Forelimb muscle (tissue), 1 donor: ENCODE measurements at regions not wholly inside any gene's neighbourhood (a gene's known extent, or its start where the extent isn't known, plus 50 kb on each side); places are given as distances from the start of the nearest gene placed in this dataset.

ENCODE experiments used
- DNase-seq: peaks from one replicate; pipeline ENCODE4 v3.0.0-alpha.2; 2013; ENCODE audit warnings: low read depth

- DNase-seq, result no peak
Observed at GRCh38 chr13:99860745-99861144, 110.8 kb downstream of the ZIC5 start.

- DNase-seq, result no peak
Observed at GRCh38 chr13:99859178-99860177, 112.1 kb downstream of the ZIC5 start.

DNA sequence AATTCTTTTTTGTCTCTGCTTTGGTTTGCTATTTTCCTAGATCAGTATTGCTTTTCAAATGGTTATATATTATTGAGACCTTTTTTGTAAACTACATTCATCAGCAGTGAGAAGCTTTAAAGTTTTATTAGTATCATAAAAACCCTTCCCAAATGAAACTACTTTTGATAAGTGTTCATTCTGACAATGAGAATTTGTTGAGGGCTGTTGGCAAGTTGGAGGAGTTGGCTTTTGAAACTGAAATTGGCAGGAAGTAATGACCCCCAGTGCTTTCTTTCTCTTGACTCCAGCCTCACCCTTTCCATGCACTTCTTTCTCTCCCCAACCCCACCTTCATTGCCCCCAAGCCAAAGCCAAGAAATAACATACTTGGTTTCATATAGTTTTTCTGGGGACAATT is 113.8 kb downstream of the ZIC5 start:
- no peak for DNase-seq

- no peak for DNase-seq
Observed at GRCh38 chr13:99855526-99856420, 115.8 kb downstream of the ZIC5 start.

DNA sequence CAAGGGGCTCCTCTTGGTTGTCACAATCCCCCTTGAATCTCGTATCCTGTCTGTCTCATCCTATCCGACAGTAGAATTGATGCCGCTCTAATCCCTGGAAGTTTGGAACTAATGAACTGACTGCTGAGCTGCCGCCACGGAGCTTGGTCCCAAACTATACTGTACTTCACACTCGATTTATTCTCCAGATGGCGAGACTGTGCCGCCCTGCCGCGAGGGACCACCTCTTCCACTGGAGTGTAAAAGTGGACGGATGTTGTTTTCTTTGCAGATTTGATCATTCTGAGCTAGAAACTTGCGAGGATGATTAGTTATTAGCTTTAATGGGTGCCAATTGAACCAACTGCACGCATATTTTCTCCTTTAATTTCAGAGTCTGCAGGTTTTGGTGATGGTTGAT is 117.2 kb downstream of the ZIC5 start:
- no peak for DNase-seq

GRCh38 chr13:99847318-99847750 is 124.2 kb downstream of the ZIC5 start:
- DNase-seq, result no peak

- DNase-seq, result no peak
Observed at GRCh38 chr13:99845161-99845874, 126.2 kb downstream of the ZIC5 start.

DNA sequence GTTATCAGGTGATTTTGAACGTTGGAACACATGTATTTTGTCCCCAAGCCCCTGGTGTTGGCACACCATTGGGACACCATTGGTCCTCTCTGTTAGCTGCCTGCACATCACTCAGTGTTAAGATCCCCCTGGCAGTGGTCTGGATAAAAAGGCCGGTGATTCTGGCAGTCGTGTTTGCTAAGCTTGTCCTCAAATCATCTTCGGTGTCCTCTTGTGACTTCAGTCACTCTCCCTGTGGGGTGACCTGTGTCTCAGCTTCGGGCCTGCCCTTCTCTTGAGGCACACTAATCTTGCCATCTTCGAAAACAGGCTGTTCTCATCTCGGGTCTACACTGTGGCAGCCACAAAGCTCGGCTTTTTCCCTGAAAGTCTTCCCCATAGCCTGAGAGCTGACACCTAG is 127.1 kb downstream of the ZIC5 start:
- DNase-seq, result no peak

DNA sequence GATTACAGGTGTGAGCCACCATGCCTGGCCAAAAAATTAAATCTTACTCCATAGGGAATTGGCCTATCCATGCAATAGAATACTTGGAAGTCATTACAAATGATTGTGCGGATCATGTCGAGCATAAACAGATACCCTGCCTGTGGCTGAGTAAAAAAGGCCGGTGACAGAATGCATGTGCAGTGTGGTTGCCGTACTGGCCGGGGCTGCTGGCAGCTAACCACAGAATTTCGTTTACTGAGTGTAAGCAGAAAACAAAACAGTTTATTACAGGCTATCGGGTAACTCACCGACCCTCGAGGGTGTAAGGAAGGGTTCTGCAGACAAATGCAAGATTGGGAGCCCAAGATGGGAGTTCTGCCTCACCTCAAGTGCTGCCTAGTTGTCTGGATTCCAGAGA is 127.7 kb downstream of the ZIC5 start:
- DNase-seq, result no peak

DNA sequence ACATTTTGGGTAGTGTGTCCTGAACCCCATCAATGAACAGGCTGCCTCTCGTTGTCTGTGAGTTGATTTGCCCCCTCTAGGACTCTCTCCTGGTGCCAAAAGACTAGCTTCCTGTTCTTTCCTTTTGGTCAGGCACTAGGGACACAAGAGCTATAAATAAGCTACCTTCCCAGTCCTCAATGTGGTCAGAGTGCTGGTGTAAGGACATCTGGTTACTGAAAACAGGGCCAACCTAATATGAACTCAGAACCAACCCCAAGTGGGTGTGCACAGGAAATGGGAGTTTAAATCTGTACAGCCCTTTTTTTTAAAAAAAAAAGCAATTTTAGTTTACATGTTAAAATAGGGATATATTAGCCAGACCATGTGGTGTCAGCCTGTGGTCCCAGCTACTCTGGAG is 129.2 kb downstream of the ZIC5 start:
- no peak for DNase-seq

- DNase-seq, result no peak
Observed at GRCh38 chr13:99836291-99836690, 135.3 kb downstream of the ZIC5 start.

DNA sequence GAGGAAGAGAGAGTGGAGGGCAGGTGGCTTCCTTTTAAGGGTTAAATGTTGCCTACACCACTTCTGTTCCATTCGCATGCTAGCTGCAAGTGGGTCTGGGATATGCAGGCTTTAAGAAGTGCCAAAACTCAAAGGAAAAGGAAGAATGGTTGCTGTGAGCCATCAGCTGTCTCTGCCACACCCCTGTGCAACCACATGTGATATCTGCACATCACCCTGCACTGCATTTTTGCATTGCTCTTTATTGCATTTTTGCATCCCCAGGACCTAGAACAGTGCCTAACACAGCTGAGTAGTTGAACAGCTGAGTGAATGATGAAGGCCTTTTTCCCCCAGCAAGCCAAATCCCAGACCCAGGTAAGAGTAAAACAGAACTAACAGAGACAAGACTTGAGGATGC is 136.1 kb downstream of the ZIC5 start:
- no peak for DNase-seq

DNA sequence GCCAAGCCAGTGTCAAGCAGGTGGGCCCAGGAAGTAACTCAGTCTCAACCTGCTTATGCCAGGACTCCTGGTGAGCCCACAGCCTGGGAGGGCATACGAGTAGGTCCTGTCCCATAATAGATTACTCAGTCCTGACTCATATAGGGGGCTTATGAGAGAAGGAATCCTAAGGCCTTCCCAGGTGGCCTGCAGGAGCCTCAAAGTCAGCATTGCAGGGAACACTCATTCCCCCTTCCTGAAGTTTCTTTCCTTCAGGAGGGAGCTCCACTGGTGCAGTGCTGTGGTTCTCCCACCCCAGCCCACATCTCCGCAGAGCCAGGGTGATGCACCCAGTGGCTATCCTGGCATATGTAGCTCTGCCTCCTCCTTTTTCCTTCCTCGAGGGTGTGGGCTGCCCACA is 137.3 kb downstream of the ZIC5 start:
- no peak for DNase-seq

GRCh38 chr13:99832347-99832746 is 139.2 kb downstream of the ZIC5 start:
- no peak for DNase-seq

- no peak for DNase-seq
Observed at GRCh38 chr13:99830931-99831330, 140.6 kb downstream of the ZIC5 start.

DNA sequence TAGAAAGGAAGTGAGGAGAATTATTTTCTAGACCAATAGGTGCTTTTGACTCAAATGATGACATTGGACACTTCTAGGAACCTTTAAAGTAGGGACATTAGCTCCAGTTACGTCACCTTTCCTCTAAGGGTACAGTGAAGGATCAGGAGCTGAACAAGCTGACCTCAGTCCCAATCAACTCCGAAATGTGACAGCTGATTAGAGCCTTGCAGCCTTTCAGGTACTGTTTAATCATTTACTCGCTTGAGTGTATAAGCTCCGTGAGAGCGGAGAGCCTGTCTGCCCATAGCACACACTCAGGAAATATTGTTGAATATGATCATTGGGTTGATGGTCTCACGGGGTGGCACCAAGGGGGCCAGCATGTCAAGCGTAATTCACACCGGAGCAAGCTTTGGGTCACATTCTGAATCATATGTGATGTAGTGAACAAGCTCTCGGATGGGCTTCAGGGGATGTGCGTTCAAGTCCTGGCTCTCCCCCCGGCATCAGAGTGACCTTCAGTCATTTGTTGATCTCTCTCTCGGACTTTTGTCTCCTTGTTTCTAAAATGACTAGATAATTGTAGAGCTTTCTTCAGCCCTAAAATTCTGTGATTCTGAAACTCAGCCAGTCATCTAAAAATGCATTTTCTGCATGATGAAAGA is 141.9 kb downstream of the ZIC5 start:
- DNase-seq, result no peak

GRCh38 chr13:99829161-99829560 is 142.4 kb downstream of the ZIC5 start:
- DNase-seq, result no peak

- DNase-seq, result no peak
Observed at GRCh38 chr13:99828735-99829134, 142.8 kb downstream of the ZIC5 start.

DNA sequence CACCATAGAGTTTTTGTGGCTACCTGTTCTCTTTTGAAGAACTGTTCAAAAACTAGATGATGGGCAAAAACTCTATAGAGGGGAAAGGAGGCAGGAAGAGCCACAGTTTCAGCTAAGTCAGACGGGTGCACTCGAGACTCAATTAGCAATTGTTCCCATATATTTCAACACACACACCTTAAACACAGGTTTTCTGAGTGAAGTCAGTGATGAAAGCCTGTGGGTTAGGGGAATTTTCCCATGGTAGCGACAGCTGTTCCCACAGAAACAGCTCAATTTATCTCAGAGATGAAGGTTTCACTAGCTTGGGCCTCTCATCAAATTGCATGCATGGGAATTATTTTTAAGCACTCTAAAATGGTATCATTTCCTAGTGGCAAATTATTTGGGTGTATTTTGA is 143.4 kb downstream of the ZIC5 start:
- no peak for DNase-seq

GRCh38 chr13:99827011-99827772 is 144.4 kb downstream of the ZIC5 start:
- DNase-seq, result no peak

DNA sequence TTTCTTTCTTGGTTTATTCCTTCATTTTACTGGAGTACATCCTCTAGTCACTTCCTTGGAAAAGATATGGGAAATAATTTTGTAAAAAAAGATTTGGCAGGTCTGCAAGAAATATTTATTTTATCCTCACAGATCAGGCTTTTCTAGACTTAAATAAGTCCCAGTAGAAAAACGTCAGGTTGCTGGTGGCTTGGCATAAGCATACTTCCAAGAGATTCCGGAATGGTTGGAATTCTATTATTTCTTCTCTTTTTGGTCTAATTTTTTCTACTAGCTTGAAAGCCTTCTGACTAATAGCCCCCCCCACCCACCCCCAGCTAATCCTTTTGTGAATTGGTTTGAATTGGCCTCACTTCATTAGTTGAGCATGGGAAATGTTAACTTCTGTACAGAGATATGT is 147.6 kb downstream of the ZIC5 start:
- DNase-seq, result no peak
